H9 (cell line): ENCODE measurements at regions not wholly inside any gene's neighbourhood (a gene's known extent, or its start where the extent isn't known, plus 50 kb on each side); places are given as distances from the start of the nearest gene placed in this dataset.
A peak's percentile ranks its signal among the peaks of the same experiment; 100 is the strongest.

ENCODE experiments used
- DNase-seq: peaks from one replicate; pipeline ENCODE4 v3.0.0-alpha.2; 2017
- H2AFZ ChIP-seq: one replicate; pipeline ENCODE4 v1.6.1; 2013; ENCODE audit warnings: mild to moderate bottlenecking, low read length, control low read depth, moderate library complexity
- H2AK5ac ChIP-seq: 2 replicates; pipeline ENCODE4 v1.6.1; 2013; ENCODE audit warnings: low read length, control low read depth, mixed read lengths; ENCODE audit not compliant: insufficient read length
- H2BK120ac ChIP-seq: one replicate; pipeline ENCODE4 v1.6.1; 2013; ENCODE audit warnings: low read depth, mild to moderate bottlenecking, low read length, control low read depth, inconsistent platforms; ENCODE audit not compliant: poor library complexity, severe bottlenecking
- H2BK12ac ChIP-seq: 2 replicates; pipeline ENCODE4 v1.6.1; 2013; ENCODE audit warnings: low read length, control low read depth, mixed read lengths, low read depth; ENCODE audit not compliant: insufficient read length
- H2BK15ac ChIP-seq: 2 replicates; pipeline ENCODE4 v1.6.1; 2013; ENCODE audit warnings: low read depth, low read length, control low read depth
- H2BK20ac ChIP-seq: one replicate; pipeline ENCODE4 v1.6.1; 2013; ENCODE audit warnings: low read depth, mild to moderate bottlenecking, low read length, control low read depth, inconsistent platforms; ENCODE audit not compliant: poor library complexity, severe bottlenecking
- H2BK5ac ChIP-seq: 2 replicates; pipeline ENCODE4 v1.6.1; 2013; ENCODE audit warnings: low read length, control low read depth, mixed read lengths; ENCODE audit not compliant: insufficient read length
- H3K14ac ChIP-seq: 2 replicates; pipeline ENCODE4 v1.6.1; 2013; ENCODE audit warnings: low read length, control low read depth; ENCODE audit not compliant: insufficient read depth
- H3K18ac ChIP-seq: 2 replicates; pipeline ENCODE4 v1.6.1; 2013; ENCODE audit warnings: low read depth, mild to moderate bottlenecking, mixed read lengths, low read length, control low read depth; ENCODE audit not compliant: insufficient read length
- H3K23ac ChIP-seq: 2 replicates; pipeline ENCODE4 v1.6.1; 2013; ENCODE audit warnings: low read length, control low read depth, mixed read lengths, low read depth; ENCODE audit not compliant: insufficient read length
- H3K23me2 ChIP-seq: 2 replicates; pipeline ENCODE4 v1.6.1; 2013; ENCODE audit warnings: low read depth, mild to moderate bottlenecking, mixed read lengths, low read length, control low read depth; ENCODE audit not compliant: insufficient read length, poor library complexity, severe bottlenecking
- H3K27ac ChIP-seq: 2 replicates; pipeline ENCODE4 v1.5.1; 2013; ENCODE audit warnings: low read length, control low read depth, mixed read lengths, low read depth; ENCODE audit not compliant: insufficient read length
- H3K27me3 ChIP-seq: 2 replicates; pipeline ENCODE4 v1.6.1; 2013; ENCODE audit warnings: low read length, control low read depth, inconsistent platforms; ENCODE audit not compliant: insufficient read depth
- H3K4ac ChIP-seq: 2 replicates; pipeline ENCODE4 v1.6.1; 2013; ENCODE audit warnings: low read depth, mild to moderate bottlenecking, control low read depth, inconsistent platforms, low read length, moderate library complexity
- H3K4me1 ChIP-seq: 2 replicates; pipeline ENCODE4 v1.6.1; 2013; ENCODE audit warnings: low read length, control low read depth, inconsistent platforms; ENCODE audit not compliant: insufficient read depth
- H3K4me2 ChIP-seq: 2 replicates; pipeline ENCODE4 v1.6.1; 2013; ENCODE audit warnings: low read length, control low read depth, mixed read lengths; ENCODE audit not compliant: insufficient read length, insufficient read depth
- H3K56ac ChIP-seq: 2 replicates; pipeline ENCODE4 v1.6.1; 2013; ENCODE audit warnings: low read depth, mild to moderate bottlenecking, mixed read lengths, low read length, control low read depth; ENCODE audit not compliant: insufficient read length
- H3K79me1 ChIP-seq: 2 replicates; pipeline ENCODE4 v1.6.1; 2013; ENCODE audit warnings: low read depth, mild to moderate bottlenecking, moderate library complexity, low read length, control low read depth, inconsistent platforms; ENCODE audit not compliant: insufficient read depth, poor library complexity, severe bottlenecking
- H3K79me2 ChIP-seq: 2 replicates; pipeline ENCODE4 v1.6.1; 2013; ENCODE audit warnings: low read length, control low read depth, inconsistent platforms; ENCODE audit not compliant: insufficient read depth
- H3K9ac ChIP-seq: 2 replicates; pipeline ENCODE4 v1.6.1; 2013; ENCODE audit warnings: low read length, control low read depth, mixed read lengths; ENCODE audit not compliant: insufficient read length; ENCODE audit errors: extremely low read depth
- H3K9me3 ChIP-seq: one replicate; pipeline ENCODE4 v1.6.1; 2013; ENCODE audit warnings: low read depth, low read length, inconsistent platforms; ENCODE audit not compliant: control insufficient read depth
- H3T11ph ChIP-seq: one replicate; pipeline ENCODE4 v1.6.1; 2013; ENCODE audit warnings: mild to moderate bottlenecking, low read length, control low read depth, inconsistent platforms
- H4K20me1 ChIP-seq: one replicate; pipeline ENCODE4 v1.6.1; 2013; ENCODE audit not compliant: control insufficient read depth, insufficient read length, insufficient read depth
- H4K5ac ChIP-seq: 2 replicates; pipeline ENCODE4 v1.6.1; 2013; ENCODE audit warnings: low read depth, mild to moderate bottlenecking, mixed read lengths, low read length, control low read depth; ENCODE audit not compliant: insufficient read length
- H4K8ac ChIP-seq: replicated peaks from 2 replicates; pipeline ENCODE4 v1.6.1; 2013; ENCODE audit warnings: low read length, control low read depth, mixed read lengths, low read depth; ENCODE audit not compliant: insufficient read length
- H4K91ac ChIP-seq: 2 replicates; pipeline ENCODE4 v1.6.1; 2013; ENCODE audit warnings: low read depth, mild to moderate bottlenecking, moderate library complexity, mixed read lengths, low read length, control low read depth; ENCODE audit not compliant: insufficient read length
- H3K27ac Mint-ChIP-seq, 3 experiments: 2 replicates in 2 of 3; 3 replicates in 1 of 3; pipeline ENCODE4 v1.8.0; 2020 to 2021; ENCODE audit warnings: mixed read lengths in 3 of 3, mild to moderate bottlenecking in 1 of 3, moderate library complexity in 1 of 3
- H3K27me3 Mint-ChIP-seq: 2 replicates; pipeline ENCODE4 v1.8.0; 2021; ENCODE audit warnings: low read depth, mild to moderate bottlenecking, moderate library complexity, mixed read lengths
- H3K36me3 Mint-ChIP-seq, 3 experiments: 2 replicates in 2 of 3; 3 replicates in 1 of 3; pipeline ENCODE4 v1.8.0; 2020 to 2021; ENCODE audit warnings: low read depth in 3 of 3, mixed read lengths in 3 of 3; ENCODE audit not compliant: insufficient read depth in 1 of 3
- H3K4me1 Mint-ChIP-seq, 2 experiments: 2 replicates each; pipeline ENCODE4 v1.8.0; 2020; ENCODE audit warnings: mixed read lengths in 2 of 2
- H3K4me3 Mint-ChIP-seq, 2 experiments: 2 replicates in 1 of 2; 3 replicates in 1 of 2; pipeline ENCODE4 v1.8.0; 2020 to 2021; ENCODE audit warnings: mild to moderate bottlenecking in 2 of 2, mixed read lengths in 2 of 2, moderate library complexity in 1 of 2
- H3K9me3 Mint-ChIP-seq, 2 experiments: 2 replicates in 1 of 2; 3 replicates in 1 of 2; pipeline ENCODE4 v1.8.0; 2020; ENCODE audit warnings: mild to moderate bottlenecking in 2 of 2, mixed read lengths in 2 of 2, moderate library complexity in 1 of 2
- CTCF ChIP-seq: fragments of 200-600 bp; sonication (generic); conservative IDR thresholded peaks from 3 replicates; pipeline ENCODE4 v1.8.0; 2021; ENCODE audit warnings: antibody characterized with exemption, mild to moderate bottlenecking
- WGBS: extraction: QIAGEN DNeasy Blood & Tissue Kit; methylation state at CpG from one replicate; pipeline ENCODE4 v1.1.7; 2013; ENCODE audit warnings: missing lambda C conversion rate, low lambda C conversion rate, mixed read lengths; ENCODE audit not compliant: insufficient read length; ENCODE audit errors: extremely low coverage; 5-methylcytosine and 5-hydroxymethylcytosine counted together

GRCh38 chr11:119483341-119483880, 60.4 kb upstream of the THY1 start:
- H3T11ph ChIP-seq = no peak overlapping the region
- H2BK20ac ChIP-seq = no peak overlapping the region
- H3K23me2 ChIP-seq = no peaks in the 10 kb centered on the region
- no peaks in the 10 kb centered on the region for H3K9me3 ChIP-seq
- no peak overlapping the region for H3K18ac ChIP-seq
- Mint-ChIP-seq H3K9me3 (no peaks in the 10 kb centered on the region; a peak in 1 of 5 replicates), H3K36me3 (no peaks in the 10 kb centered on the region; a peak in 1 of 7 replicates), H3K27me3 (peaks cover 41% of the 10 kb centered on the region), H3K4me3 (no peak overlapping the region), H3K27ac (no peak overlapping the region), H3K4me1 (peaks cover 17 to 19% of the 10 kb centered on the region in 2 experiments)
- H2AFZ ChIP-seq = no peak overlapping the region
- H3K27me3 ChIP-seq = no peaks in the 10 kb centered on the region; the same call in 1 of the 2 replicates
- no peaks in the 10 kb centered on the region for H3K79me2 ChIP-seq
- H2BK5ac ChIP-seq = no peak overlapping the region
- no peak overlapping the region for H3K14ac ChIP-seq
- no peak overlapping the region for H4K8ac ChIP-seq
- H3K4me1 ChIP-seq = no peaks in the 10 kb centered on the region; the same call in 1 of the 2 replicates
- H4K5ac ChIP-seq = no peak overlapping the region
- no peaks in the 10 kb centered on the region for H4K20me1 ChIP-seq
- H3K9ac ChIP-seq = no peak overlapping the region
- no peak overlapping the region for H2BK120ac ChIP-seq
- H3K27ac ChIP-seq = no peak overlapping the region
- no peak overlapping the region for H2BK12ac ChIP-seq
- H2AK5ac ChIP-seq = no peak overlapping the region
- WGBS = no CpG with 5 or more reads among the region's 11 CpGs
- TF ChIP-seq CTCF = no peak
- peak; percentile 23 for DNase-seq
- no peak overlapping the region for H3K56ac ChIP-seq
- no peak overlapping the region for H3K4me2 ChIP-seq
- H3K4ac ChIP-seq = no peak overlapping the region
- no peak overlapping the region for H4K91ac ChIP-seq
- H2BK15ac ChIP-seq = no peak overlapping the region
- no peak overlapping the region for H3K23ac ChIP-seq
- no peaks in the 10 kb centered on the region for H3K79me1 ChIP-seq
